Right lobe of liver (tissue), 6 donors: ENCODE measurements at regions not wholly inside any gene's neighbourhood (a gene's known extent, or its start where the extent isn't known, plus 50 kb on each side); places are given as distances from the start of the nearest gene placed in this dataset.

ENCODE experiments used
- ATAC-seq, 4 donors: fragments of 200-7000 bp; cut with Tn5 transposase; one replicate each; pipeline ENCODE4 v1.9.1; 2020; ENCODE audit warnings: mild to moderate bottlenecking in 4 of 4, moderate library complexity in 4 of 4
- DNase-seq, 3 donors: peaks; one replicate each; pipeline ENCODE4 v3.0.0-alpha.2; 2020
- H3K27ac ChIP-seq, 3 donors: fragments of 200-600 bp; one replicate each; pipeline ENCODE4 v1.8.0; 2022
- H3K27me3 ChIP-seq, 2 donors: fragments of 200-600 bp; one replicate each; pipeline ENCODE4 v1.8.0; 2022
- H3K36me3 ChIP-seq, 4 donors: fragments of 200-600 bp; sonication (generic) in 1 of 4; one replicate each; pipeline versions ENCODE4 v1.5.1 to v1.8.0; 2017 to 2022; ENCODE audit warnings: control low read depth in 1 of 4
- H3K4me1 ChIP-seq, 4 donors: fragments of 200-600 bp; sonication (generic) in 1 of 4; one replicate each; pipeline versions ENCODE4 v1.5.1 to v1.8.0; 2017 to 2022; ENCODE audit warnings: control low read depth in 1 of 4
- H3K4me3 ChIP-seq, 3 donors: fragments of 200-600 bp; one replicate each; pipeline ENCODE4 v1.8.0; 2022
- H3K9me3 ChIP-seq, 4 donors: fragments of 200-600 bp; sonication (generic) in 1 of 4; one replicate each; pipeline versions ENCODE4 v1.5.1 to v1.8.0; 2017 to 2022; ENCODE audit warnings: control low read depth in 1 of 4
- CTCF ChIP-seq, 4 donors: fragments of 200-600 bp in 3 of 4; fragments of 450-650 bp in 1 of 4; IDR thresholded peaks; one replicate each; pipeline versions ENCODE4 v1.5.1 to v1.8.0; 2016 to 2022; ENCODE audit warnings: antibody characterized with exemption in 4 of 4, mild to moderate bottlenecking in 2 of 4
- POLR2A ChIP-seq: fragments of 450-650 bp; IDR thresholded peaks from one replicate; pipeline ENCODE4 v1.6.1; 2017; ENCODE audit warnings: antibody characterized with exemption, mild to moderate bottlenecking
- WGBS: methylation state at CpG from one replicate; pipeline ENCODE4 v1.1.6; 2018; ENCODE audit warnings: low coverage, low lambda C conversion rate; ENCODE audit not compliant: insufficient coverage; ENCODE audit errors: missing lambda C conversion rate; 5-methylcytosine and 5-hydroxymethylcytosine counted together
- intact Hi-C, 2 donors: fragments of 100-400 bp; cut with DNase I; formaldehyde crosslinking; loops; one replicate each; pipeline versions ENCODE4 v1.11.2 to v1.14.1; 2022
- donor health status: DM: no; HTN: yes; CAD: no.
- donor health status: DM: no; HTN: no; CAD: no.
- donor health status: DM: no; HTN: no; CAD: no.
- donor health status: DM: no; HTN: yes; CAD: no.
- donor health status: DM: no; HTN: yes; CAD: no.

- H3K36me3 ChIP-seq = no peaks in the 10 kb centered on the region
- H3K4me3 ChIP-seq = no peak overlapping the region
- DNase-seq (no peak), ATAC-seq (no peak)
- H3K9me3 ChIP-seq = no peaks in the 10 kb centered on the region
- WGBS = 88% methylated on average over 1 of the region's 1 CpG
- no peaks in the 10 kb centered on the region for H3K27me3 ChIP-seq
- H3K4me1 ChIP-seq = no peaks in the 10 kb centered on the region
- H3K27ac ChIP-seq = no peak overlapping the region
- no peak for TF ChIP-seq POLR2A
- no peak for TF ChIP-seq CTCF (IDR thresholded peaks at IDR 0.05)
- intact Hi-C loops = no loop called here
Measured at GRCh38 chr2:138205281-138205680, 241.0 kb downstream of the HNMT start.

- no peaks in the 10 kb centered on the region for H3K36me3 ChIP-seq
- no peak overlapping the region for H3K27ac ChIP-seq
- DNase-seq (no peak), ATAC-seq (no peak)
- no peaks in the 10 kb centered on the region for H3K9me3 ChIP-seq
- H3K4me1 ChIP-seq = no peaks in the 10 kb centered on the region
- no peak for TF ChIP-seq CTCF (IDR thresholded peaks at IDR 0.05)
- no peak for TF ChIP-seq POLR2A
- H3K4me3 ChIP-seq = no peak overlapping the region
- no peaks in the 10 kb centered on the region for H3K27me3 ChIP-seq
- intact Hi-C loops = no loop called here
- 93% methylated on average over 3 of the region's 3 CpGs for WGBS
Measured at GRCh38 chr2:138207074-138207930, 243.0 kb downstream of the HNMT start.

- intact Hi-C loops = no loop called here
- ATAC-seq (no peak), DNase-seq (no peak)
- H3K27ac ChIP-seq = no peak overlapping the region
- H3K4me1 ChIP-seq = no peaks in the 10 kb centered on the region
- WGBS = 87% methylated on average over 3 of the region's 3 CpGs
- no peaks in the 10 kb centered on the region for H3K36me3 ChIP-seq
- no peak overlapping the region for H3K4me3 ChIP-seq
- H3K9me3 ChIP-seq = no peaks in the 10 kb centered on the region
- no peaks in the 10 kb centered on the region for H3K27me3 ChIP-seq
- TF ChIP-seq CTCF (IDR thresholded peaks at IDR 0.05) (no peak), POLR2A (no peak)
Measured at GRCh38 chr2:138209009-138209408, 244.7 kb downstream of the HNMT start.

GRCh38 chr2:138210487-138210886 is 246.2 kb downstream of the HNMT start:
- Histone ChIP-seq H3K36me3 (no peaks in the 10 kb centered on the region), H3K4me3 (no peak overlapping the region), H3K4me1 (no peaks in the 10 kb centered on the region), H3K27me3 (no peaks in the 10 kb centered on the region), H3K27ac (no peak overlapping the region), H3K9me3 (no peaks in the 10 kb centered on the region)
- no peak for TF ChIP-seq CTCF (IDR thresholded peaks at IDR 0.05)
- no peak for TF ChIP-seq POLR2A
- no peak for ATAC-seq
- no peak for DNase-seq
- intact Hi-C loops = no loop called here
- WGBS = 80% methylated on average over 2 of the region's 2 CpGs
